ENCODE measurements at regions not wholly inside any gene's neighbourhood (a gene's known extent, or its start where the extent isn't known, plus 50 kb on each side); places are given as distances from the start of the nearest gene placed in this dataset.
"Not testable (repeated sequence)": the region's sequence is repeated elsewhere in the genome, so short reads cannot be mapped to it uniquely, and the experiment has no call there.

DNA sequence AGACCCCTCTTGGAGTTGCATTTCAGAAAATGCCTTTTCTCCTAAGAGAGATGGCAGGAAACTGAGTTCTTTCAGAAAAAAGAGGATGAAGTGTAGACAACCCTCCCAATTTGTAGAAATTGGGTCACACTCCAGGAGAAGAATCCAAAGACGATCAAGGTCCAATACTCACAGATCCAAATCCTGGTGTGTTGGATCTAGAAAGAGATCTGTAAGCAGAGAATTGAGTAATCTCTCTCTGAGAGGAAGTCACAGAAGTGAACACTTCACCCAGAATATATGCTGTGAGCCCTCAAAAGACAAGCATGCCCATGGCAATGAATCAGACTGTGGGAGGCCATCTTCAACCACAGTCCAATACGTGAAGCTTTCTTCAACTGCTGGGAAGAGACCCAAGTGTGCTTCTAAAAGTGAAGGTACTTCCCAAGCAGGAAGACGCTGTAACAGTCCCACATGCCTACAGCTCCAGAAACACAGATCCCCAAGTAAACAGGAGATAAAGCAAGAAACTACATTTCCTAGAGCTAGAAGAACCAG, 182.7 kb downstream of the SMC2 start:
- no peak for DNase-seq

- DNase-seq: no peak
Measured at GRCh38 chr9:104278929-104279496, 184.9 kb downstream of the SMC2 start.

DNA sequence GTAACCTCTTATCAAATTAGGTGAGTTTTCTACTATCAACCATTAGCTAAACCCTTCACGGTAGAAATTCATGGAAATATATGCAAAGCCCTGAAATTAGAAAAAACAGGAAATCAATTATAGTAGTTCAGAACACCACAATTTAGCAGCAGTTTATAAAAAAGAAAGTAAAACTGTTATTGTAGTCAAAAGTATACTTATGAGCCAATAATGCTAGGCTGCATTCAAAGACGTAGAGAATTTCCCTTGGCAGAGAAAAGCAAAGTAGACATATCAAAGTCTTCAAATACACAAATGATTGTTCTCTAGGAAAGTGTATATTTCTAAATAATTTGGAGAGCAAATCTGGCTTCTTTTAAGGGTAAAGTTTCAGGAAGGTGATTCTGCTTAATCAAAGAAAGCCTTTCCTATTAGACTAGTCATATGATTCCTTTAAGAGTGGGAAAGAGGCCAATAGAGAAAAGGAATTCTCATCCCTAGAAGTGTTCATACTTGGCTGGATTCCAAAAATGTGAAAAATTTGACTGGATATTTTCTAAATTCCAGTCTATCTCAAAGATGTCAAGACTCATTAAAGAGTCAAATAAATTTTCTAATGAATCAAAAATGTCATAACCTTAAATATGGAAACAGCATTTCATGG, 185.5 kb downstream of the SMC2 start:
- no peak for DNase-seq

DNA sequence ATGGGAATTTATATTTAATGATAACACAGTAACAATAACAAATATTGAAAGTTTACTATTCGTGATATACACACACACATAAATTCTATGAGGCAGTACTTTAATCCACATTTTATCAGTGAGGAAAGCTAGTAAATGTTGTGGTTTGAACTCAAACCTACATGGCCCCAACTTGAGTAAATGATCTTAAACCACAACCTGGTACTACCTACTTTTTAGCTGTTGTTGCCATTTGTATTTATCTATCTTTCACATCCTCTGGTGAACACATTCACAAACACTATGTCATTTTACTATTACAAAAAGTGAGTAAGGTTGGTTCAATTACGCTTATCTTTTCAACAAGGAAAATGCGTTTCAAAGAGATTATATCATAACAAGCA, 186.1 kb downstream of the SMC2 start:
- DNase-seq: no peak

DNA sequence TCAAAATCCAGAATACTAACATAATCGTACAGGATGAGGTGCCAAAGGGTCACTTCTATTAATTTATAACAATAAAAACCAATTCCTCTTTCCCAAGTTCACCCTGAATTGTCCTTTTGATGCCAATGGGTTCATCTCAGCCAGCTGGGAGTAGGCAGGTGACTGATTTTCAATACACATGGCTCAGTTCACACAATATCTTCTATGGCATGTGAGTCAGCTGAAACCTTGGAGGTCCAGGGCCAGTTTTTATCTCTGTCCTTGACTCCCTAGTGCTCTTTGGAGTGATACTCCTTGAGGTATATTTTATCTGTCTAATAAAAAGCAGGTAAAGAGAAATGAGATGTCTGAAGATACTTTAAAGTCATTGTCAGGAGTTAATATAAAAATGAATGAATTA, 186.6 kb downstream of the SMC2 start:
- DNase-seq: no peak

GRCh38 chr9:104286187-104286586, 192.1 kb downstream of the SMC2 start:
- DNase-seq: no peak

GRCh38 chr9:104286799-104287198, 192.7 kb downstream of the SMC2 start:
- no peak for DNase-seq

GRCh38 chr9:104287253-104287878, 193.3 kb downstream of the SMC2 start:
- DNase-seq: no peak

- no peak for DNase-seq
Measured at GRCh38 chr9:104293877-104294276, 199.8 kb downstream of the SMC2 start.

DNA sequence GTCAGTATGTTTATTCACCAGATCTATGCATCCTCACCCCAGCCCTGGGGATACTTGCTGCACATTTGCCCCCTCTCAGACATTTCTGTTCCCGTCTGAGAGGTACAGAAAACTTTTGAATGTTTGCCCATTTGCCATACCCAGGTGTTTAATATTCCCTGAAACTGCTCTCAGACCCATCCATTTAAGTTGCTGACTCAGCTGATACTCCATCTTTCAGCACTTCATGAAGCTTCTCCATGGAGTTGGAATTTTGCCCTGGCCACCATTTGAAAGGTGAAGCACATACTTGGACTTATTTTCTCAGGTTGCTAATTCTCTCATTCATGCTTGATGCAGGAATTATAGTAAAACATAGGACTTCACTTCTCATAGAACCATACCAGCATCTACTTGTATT, 203.9 kb upstream of the OR13F1 start:
- no peak for DNase-seq

DNA sequence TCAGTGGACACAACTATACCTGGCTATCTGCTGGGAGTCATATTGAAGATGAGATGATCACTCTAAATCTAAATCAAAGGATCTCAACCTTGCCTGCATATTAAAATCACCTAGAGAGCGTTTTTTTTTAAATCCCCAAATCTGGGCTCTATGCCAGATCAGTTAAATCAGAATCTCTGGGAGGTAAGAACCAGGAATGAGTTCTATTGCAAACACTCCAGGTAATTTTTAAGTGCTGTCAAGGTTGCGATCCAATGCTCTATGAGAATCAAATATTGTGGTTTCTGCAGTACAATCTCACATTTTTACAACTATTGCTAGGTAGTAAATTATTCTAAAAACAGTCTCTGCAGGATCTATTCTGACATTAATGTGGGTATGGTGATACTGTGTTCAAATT, 202.3 kb upstream of the OR13F1 start:
- DNase-seq: no peak

DNA sequence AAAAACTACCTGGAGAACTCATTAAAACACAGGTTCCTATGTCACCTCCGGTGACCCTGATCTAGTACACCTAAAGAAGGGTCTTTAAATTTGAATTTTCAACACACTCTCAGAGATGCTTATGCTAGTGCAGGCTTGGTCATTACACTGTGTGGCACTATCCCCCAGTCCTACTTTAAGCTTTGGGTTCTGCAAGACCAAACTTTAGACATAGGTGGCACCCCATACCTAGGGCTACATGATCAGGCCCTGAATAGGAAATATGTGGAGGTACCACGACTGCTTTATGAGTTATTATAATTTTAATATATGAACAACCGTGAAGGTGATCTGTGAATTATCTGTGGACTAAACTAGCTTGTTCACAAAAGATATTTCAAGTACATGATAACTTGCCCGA, 201.3 kb upstream of the OR13F1 start:
- no peak for DNase-seq

DNA sequence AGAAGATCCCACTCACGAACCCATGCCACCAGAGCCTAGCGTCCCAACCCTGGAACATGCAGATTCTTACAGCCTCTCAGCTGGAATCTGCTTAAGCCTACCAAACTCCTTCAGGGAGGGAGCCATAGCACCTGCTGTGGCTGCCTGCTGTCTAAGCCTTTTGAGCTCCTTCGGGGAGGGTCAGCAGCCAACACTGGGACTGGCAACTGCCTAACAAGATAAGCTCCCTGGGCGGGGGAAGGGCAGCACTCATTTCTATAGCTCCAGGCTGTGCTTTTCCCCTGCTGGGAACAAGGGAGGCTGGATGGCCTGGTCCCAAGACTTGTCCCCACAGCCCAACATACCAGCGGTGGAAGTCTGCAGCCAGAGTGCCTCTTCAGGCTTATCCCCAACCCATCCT, 199.1 kb upstream of the OR13F1 start:
- DNase-seq: no peak

GRCh38 chr9:104313396-104314110, 190.5 kb upstream of the OR13F1 start:
- no peak for DNase-seq

DNA sequence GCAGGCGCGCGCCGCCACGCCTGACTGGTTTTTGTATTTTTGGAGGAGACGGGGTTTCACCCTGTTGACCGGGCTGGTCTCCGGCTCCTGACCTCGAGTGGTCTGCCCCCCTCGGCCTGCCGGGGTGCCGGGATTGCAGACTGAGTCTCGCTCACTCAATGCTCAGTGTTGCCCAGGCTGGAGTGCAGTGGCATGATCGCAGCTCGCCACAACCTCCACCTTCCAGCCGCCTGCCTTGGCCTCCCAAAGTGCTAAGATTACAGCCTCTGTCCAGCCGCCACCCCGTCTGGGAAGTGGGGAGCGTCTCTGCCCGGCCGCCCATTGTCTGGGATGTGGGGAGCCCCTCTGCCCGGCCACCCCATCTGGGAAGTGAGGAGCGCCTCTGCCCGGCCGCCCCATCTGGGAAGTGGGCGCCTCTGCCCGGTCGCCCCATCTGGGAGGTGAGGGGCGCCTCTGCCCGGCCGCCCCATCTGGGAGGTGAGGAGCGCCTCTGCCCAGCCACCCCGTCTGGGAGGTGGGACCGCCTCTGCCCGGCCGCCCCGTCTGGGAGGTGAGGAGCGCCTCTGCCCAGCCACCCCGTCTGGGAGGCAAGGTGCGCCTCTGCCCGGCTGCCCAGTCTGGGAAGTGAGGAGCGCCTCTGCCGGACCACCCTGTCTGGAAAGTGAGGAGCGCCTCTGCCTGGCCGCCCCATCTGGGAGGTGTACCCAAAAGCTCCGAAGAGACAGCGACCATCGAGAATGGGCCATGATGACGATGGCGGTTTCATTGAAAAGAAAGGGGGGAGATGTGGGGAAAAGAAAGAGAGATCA, 187.7 kb upstream of the OR13F1 start:
- DNase-seq: not testable (repeated sequence)

- DNase-seq: peak in 1 of 2 experiments; percentile 6
Measured at GRCh38 chr9:104319198-104319597, 184.9 kb upstream of the OR13F1 start.

- DNase-seq: no peak
Measured at GRCh38 chr9:104319685-104320084, 184.4 kb upstream of the OR13F1 start.

DNA sequence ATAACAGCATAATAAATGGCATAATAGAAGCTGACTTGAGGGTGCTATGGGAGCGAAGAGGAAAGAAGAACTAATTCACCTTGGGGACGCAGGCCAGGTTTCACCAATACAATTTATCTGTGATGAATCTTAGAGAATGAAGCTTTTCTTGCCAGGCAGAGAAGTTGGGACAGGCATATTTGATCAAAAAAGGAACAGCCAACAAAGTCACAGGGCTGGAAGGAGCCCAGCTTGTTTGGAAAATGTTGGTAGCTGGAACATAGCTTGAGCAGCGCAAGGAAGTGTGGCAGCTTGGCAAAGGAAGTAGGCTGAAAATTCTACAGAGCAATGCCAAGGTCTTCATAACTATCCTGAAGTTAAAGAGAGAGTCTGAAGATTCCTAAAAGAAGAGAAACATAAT, 181.5 kb upstream of the OR13F1 start:
- no peak for DNase-seq

DNA sequence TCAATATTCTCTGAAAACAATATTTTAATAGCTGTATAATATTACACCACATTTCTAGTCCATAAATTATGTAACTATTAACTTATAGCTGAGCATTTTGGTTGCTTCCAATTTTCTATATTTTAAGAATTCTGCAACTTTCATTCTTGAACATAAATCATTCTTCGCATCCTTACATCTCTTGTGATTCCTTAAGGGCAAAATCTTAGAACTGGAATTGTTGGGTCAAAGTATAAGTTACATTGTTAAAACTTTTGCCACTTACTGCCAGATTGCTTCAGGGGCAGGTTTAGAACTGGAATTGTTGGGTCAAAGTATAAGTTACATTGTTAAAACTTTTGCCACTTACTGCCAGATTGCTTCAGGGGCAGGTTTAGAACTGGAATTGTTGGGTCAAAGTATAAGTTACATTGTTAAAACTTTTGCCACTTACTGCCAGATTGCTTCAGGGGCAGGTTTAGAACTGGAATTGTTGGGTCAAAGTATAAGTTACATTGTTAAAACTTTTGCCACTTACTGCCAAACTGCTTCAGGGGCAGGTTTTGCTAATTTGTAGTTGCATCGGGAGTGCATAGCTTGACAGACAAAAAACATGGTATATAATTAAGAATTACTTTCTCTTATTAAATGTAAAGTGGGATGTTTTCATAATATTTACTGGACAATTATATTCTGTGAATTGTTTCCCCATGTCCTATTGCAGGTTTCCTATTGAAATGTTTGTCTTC, 179.9 kb upstream of the OR13F1 start:
- not testable (repeated sequence) for DNase-seq

- no peak for DNase-seq
Measured at GRCh38 chr9:104326912-104327311, 177.2 kb upstream of the OR13F1 start.

- DNase-seq: no peak
Measured at GRCh38 chr9:104329245-104329644, 174.8 kb upstream of the OR13F1 start.

GRCh38 chr9:104330841-104331240, 173.2 kb upstream of the OR13F1 start:
- no peak for DNase-seq
